ENCODE measurements at regions not wholly inside any gene's neighbourhood (a gene's known extent, or its start where the extent isn't known, plus 50 kb on each side); places are given as distances from the start of the nearest gene placed in this dataset.

DNA sequence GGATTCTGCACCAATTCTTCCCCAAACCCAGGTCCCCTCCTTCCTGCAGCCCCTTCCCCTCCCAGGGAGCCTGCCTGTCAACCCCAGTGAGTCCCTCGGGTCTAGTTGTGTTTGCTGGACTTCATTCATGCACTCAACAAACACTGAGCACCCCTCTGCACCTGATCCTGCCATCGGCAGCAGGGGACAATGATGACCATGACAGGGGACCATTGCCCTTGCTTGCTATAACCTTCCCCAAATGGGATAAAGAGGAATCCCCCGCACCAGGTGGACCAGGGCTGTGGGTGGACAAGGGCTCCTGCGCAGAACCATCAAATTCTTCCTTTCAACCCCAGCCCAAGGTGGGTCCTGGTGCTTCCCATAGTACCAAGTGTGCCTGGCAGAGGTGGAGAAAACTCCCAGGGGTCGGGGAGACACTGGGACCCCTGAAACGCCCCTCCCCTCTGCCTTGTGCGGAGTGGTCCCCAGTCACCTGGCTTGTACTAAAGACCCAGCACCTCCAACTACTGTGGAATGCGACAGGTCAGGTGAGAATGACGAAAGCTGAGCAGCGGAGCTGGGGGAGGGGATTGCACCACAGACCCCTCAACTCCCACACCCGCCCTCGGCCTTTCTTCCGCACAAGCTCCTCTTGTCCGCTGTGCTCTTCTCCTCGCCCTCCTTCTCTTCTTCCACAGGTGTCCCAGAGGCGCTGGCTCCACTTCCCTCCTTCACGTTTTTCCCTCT lies 119.9 kb upstream of the ZNF217 start:
- DNase-seq: no peak

DNA sequence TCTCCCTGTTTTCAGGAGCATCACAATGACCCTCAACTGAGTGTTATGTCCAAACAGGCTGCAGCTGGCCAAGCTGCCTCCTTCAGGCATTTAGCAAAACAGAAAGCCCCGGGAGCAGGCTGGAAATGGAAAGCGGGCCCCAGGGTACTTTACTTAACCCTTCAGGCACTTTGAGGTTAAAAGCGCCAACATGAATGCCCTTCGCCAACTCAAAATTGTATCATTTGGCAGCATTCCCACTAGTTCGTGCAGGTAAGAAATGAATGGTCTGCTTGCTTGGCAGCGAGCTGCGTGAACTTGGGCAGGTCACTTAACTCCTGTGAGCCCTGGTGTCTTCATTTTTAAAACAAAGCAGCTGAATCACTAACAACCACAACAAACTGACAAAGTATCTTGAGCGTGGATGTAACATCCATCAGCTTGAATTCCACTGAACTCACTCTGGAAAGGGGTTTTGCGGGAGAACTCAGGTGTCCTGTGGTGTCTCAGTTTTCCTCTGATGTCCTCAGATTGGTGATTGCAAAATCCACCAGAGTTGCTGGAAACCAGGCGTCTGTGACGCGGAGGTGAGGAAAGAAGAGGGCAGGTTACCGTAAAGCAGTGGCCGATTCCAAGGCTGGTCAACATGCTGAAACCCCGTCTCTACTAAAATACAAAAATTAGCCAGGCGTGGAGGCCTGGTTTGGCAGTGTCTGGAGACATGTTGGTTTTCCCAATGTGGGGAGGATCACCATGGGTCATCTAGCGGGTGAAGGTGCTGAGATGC lies 118.8 kb upstream of the ZNF217 start:
- no peak for DNase-seq

DNA sequence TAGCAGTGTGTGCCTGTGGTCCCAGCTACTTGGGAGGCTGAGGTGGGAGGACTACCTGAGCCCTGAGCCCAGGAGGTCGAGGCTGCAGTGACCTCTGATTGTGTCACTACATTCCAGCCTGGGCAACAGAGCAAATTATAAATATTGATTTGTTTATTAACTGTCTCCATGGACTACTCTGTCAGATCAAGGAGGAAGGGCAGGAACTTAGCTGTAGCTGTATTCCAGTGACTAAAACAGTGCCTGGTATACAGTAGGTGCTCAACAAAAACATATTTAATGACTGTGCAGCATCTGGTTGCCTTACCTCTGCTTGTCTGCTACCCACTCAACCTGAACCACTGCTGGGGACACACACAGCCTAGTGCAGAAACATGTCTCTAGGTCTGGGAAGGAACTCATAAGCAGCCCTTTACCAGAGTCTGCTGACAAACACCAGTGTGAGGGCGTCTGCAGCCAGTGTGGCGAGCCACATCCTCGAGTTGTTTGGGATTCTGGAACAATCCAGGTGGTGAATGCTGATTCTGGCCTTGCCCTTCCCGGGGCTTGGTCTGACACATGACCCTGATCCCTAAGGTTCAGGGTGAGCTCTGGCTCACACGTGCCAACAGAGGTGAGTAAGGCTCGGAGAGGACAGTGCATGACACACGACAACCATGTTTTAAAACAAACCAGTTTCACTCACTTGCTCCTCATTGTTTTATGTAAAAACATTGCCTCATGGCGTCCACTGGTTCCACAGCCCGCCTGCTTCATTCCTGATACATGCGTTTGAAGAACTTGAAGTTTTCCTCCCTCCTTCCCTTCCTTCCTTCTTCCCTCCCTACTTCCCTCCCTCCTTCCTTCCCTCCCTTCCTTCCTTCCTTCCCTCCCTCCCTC lies 117.9 kb upstream of the ZNF217 start:
- DNase-seq: no peak

DNA sequence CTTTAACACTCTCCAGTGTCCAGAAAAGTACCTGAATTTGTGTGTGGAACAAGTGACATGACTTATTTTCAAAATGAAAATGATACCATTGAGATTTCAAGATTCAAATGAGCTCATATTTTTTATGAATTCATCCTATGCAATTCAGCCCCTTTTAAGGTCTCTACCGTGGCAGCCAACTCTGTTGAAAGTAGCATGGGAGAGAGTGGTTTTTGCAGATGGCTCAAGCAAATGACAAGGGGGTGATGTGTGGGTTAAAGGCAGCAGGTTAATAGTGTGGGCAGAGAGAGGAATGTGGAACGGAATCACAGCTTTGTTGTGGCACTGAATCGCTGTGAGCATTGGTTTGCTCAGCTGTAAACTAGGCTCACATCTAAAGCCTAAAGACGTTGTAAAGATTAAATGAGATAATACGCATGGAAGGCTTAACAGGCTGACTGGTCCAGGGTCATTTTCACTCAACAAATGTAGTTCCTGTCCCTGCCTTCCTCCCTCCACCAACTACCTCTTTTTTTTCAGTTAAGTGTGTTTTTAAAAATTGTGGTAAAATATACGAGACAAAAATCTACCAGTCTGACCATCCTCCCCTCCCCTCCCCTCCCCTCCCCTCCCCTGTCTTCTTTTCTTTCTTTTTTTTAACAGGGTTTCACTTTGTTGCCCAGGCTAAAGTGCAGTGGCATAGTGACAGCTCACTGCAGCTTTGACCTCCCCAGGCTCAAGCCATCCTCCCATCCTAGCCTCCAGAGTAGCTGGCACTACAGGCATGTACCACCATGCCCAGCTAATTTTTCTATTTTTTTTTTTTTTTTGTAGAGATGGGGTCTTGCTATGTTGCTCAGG lies 114.7 kb upstream of the ZNF217 start:
- peak; percentile 43 to 58 for DNase-seq

DNA sequence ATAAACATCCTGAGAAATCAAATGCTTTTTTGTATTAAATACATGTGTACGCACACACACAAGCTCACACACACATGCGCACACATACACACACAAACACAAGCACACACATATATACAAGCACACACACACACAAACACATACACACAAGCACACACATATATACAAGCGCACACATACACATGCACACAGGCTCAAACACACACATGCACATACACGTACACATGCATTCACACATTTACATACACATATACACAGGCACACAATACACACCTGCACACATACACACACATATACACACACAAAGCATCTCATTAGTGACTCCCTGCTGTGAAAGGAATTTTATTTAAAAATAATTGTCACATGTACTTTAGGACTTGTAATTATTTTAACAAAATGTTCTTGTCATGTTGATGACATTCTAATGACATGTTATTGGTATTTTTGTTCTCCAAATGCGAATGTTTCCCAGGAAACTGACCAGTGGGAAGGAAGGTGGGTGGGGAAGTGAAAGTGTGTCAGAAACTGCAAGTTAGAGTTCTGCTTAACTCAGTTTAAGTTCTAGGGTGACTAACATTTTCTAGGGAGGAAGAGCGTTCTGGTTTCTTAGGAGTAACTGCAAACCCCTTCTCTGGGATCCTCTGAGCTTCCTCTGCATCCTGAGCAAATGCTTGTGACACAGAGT lies 113.9 kb upstream of the ZNF217 start:
- DNase-seq: peak in 1 of 2 donors; percentile 37

DNA sequence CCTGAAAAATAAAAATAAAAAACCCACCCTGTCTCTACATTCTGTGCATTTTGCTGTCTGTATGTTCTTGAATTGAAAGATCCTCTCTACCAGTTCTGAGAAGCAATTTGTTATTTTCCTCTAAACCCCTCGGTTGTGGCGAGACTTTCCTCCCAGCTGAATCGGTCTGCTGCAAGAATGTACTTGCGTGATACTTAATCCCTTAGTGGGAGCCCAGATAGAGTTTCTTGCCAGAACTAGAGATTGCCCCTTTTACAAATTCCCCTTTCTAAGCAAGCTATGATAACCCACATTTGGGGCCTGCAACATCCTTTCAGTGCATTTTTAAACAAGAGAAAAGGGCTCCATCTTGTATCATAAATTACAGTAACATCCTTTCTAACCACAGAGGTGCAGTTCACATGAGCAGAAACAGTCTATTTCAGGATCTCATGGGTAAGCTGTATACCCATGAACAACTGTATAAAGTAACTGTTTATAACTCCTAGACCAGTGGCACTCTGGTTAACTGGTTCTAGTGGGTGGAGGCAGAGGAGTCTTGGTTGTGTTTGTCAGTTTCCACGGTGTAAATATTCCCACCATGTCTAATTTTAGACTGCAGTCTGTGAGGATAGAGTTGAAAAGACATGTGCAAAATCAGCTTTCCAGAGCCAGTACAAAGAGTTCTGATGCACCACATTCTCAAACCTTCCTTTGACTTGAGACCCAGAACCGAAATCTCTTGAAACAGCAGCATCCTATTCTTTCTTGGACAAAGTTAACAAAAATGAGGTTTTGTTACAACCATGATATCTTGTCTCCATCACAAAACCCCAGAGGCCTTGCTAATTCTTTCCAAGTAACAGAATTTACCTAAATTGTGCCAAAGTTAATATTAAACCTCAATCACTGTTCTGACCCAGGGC lies 113.1 kb upstream of the ZNF217 start:
- peak in 1 of 2 donors; percentile 22 for DNase-seq

DNA sequence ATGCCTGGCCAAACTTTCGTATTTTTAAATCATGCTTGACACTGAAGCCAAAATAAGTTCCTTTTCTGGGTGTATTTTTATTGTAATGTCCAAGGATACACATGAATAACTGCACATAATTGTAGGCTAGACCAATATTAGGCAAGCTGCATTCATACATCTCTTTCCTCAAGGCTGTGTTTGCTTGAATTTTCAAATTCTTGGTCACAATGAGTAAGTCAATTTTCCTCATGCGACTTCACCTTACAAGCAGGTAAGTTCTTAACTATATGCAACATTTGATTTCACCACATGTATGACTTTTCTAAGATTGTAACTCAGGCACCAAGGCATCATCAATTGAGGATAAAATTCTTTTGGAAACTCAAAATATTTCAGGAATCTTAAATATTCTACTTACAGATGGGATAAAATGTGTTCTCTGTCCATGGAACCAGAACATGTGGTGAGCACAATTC lies 112.4 kb upstream of the ZNF217 start:
- DNase-seq: no peak

DNA sequence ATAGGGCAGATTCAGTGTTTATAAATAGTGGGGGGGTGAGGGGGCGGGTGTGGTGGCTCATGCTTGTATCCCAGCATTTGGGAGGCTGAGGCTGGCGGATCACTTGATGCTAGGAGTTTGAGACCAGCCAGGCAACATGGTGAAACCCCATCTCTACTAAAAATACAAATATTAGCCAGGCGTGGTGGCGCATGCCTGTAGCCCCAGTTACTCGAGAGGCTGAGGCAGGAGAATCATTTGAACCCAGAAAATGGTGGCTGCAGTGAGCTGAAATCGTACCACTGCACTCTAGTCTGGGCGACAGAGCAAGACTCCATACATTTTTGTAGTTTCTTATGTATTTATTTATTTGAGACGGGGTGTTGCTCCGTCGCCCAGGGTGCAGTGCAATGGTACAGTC lies 109.0 kb upstream of the ZNF217 start:
- no peak for DNase-seq

DNA sequence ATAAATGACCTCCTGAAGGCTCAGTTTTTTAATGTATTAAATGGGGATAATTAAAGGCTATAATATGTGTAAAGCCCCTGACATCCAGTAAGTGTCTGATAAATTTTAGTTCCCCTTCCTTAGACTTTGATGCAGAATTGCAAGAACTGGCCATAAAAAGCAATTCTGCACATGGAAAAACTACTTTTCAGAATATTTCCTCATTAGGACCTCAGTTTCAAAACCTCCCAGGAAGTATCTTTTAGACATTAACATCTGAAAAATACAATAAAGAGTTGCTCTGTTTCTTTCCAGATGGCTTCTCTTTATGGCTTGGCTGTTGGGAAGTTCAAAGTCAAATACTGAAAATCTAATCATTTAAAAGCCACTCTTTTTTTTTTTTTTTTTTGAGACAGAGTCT lies 106.3 kb upstream of the ZNF217 start:
- no peak for DNase-seq

DNA sequence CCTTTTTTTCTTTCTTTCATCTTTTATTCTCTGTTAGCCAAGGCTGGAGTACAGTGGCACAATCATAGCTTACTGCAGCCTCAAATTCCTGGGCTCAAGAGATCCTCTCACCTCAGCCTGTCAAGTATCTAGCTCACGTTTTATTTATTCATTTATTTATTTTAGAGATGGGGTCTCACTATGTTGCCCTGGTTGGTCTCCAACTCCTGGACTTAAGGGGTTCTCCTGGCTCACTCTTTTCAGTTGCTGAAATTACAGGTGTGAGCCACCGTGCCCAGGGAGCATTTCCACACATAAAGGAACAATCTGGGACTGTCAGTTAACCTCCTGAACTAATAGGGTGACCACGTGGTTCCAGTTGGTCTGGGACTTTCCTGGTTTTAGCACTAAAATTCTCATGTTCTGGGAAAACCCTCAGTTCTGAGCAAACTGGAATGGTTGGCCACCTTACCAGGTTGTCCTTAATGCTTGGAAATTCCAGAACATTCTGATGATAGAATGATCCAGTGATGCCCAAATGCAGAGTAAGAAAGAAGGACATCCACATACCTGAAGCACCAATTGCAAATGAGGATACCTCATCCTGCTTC lies 105.5 kb upstream of the ZNF217 start:
- no peak for DNase-seq

DNA sequence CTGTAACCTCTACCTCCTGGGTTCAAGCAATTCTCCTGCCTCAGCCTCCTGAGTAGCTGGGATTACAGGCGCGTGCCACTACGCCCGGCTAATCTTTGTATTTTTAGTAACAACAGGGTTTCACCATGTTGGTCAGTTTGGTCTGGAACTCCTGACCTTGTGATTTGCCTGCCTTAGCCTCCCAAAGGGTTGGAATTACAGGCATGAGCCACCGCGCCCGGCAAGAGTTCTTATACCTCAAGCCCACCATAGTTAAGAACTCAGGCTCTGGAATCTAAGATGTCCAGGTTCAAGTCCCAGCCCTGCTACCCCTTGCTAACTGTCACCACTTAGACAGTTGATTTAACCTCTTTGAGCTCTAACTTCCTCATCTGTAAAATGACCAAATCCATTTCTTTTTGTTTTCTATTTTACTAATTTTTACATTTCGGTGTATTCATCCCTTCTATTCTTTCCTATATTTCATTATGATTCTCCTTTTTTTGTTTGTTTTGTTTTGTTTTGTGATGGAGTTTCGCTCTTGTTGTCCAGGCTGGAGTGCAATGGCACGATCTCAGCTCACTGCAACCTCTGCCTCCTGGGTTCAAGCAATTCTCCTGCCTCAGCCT lies 104.8 kb upstream of the ZNF217 start:
- no peak for DNase-seq

DNA sequence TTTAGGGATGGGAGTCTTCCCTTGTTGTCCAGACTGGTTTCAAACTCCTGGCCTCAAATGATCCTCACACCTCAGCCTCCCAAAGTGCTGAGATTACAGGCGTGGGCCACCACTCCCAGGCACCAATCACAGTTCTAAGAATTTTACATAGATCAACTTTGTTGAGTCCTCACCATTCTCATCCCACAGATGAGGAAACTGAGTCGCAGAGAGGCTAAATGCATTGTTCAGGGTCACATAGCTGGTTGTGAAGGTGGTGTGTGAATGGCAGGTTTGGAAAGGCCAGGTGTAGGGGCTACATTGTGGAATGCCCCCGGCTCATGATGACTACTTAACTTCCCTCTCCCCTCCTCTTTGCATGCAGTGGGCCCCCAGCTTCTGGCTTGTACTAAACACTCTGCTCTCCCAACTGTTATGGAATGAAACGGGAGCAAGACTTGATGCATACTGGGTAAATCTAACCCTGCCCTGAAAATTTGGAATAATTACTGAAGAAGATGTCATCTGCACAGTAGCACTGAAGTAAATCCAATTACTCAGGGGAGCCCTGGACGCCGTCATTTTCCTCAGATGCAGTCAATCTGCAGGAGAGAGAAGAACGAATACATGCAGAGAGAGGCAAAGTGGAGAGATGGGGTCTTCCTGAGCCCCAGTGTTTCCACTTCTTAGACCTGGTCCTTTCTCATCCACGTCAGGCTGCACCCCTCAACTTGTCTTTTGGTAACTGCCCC lies 102.3 kb upstream of the ZNF217 start:
- no peak for DNase-seq

DNA sequence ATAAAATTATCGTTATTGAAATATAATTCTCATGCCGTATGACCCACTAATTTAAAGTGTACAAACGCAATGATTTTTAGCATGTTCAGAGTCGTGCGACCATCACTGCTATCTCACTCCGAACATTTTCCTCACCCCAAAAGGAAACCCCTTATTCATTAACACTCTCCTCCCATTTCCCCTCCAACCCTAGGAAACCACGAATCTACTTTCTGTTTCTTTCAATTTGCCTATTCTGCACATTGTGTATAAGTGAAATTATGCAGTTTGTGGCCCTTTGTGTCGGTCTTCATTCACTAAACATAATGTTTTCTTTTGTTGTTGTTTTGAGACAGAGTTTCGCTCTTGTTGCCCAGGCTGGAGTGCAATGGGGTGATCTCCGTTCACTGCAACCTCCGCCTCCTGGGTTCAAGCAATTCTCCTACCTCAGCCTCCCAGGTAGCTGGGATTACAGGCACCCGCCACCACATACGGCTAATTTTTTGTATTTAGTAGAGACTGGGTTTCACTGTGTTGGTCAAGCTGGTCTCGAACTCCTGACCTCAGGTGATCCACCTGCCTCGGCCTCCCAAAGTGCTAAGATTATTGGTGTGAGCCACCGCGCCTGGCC lies 99.7 kb upstream of the ZNF217 start:
- DNase-seq: no peak

DNA sequence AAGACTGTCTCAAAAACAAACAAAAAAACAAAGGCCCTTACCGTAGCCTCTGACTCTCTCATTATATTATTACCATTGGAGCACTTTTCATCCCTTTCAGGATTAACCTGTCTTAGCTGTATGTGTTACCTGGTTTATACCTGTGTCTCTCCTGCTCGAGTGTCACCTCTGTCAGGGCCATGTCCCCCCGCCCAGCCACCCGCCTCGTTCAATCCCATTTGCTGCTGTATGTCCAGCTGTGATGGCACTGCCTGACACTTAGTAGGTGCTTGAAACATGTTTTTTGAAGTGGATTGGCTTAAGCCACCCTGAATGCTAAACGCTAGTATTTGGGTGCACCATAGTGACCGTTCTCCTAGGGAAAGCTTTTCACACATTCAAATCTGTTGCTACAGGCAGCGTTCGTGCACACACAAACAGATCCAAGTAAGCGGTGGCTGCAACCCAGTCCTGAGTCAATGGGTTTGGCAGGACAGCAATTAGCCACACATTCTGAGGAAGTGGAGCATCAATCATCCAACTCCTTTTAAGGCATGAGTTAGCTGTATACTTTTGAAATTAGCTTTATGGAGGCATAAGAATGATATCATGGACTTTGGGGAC lies 98.9 kb upstream of the ZNF217 start:
- DNase-seq: no peak

DNA sequence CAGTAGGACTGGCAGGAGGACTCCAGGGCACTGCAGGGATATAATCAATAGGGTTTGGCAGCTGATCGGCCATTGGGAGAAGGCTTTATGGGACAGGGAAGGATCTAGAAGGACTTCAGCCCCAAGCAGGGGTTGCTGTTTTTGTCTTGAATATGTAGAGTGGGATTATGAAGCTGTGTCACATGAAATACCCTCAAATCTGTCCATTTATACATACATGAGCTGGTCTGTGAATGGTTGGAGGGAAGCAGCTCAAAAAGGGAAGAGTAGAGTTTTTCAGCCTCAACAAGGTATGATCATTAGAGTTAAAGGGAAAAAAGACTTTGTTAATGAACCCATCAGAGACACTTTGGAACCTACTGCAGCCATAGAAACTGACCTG lies 98.2 kb upstream of the ZNF217 start:
- no peak for DNase-seq

DNA sequence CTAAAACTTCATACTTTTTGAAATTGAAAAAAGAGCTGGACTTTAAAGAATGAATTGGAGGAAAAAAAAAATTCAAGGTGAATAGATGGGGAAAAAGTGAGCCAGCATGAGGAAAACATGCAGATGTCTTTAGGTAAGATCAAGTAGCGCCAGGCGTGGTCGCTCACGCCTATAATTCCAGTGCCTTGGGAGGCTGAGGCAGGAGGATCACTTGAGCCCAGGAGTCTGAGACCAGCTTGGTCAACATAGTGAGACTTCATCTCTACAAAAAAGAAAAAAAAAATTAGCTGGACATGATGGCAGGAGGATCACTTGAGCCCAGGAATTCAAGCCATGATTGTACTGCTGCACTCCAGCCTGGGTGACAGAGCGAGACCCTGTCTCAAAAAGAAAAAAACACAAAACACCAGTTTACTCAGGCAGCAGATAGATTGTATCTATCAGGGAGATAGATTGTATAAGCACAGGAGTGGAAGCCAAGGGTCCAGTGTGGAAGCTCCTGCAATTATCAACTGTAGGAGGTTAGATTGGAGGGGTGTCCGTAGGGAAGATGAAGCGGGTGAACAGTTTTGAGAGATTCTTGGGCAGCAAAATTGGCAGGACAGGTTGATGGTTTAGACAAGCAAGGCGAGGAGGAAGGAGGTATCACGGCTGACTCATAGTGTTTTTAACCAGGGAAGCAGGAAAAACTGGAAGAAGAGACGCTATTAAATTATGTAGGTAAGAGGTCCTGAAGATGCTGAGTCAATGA lies 97.6 kb upstream of the ZNF217 start:
- DNase-seq: no peak

DNA sequence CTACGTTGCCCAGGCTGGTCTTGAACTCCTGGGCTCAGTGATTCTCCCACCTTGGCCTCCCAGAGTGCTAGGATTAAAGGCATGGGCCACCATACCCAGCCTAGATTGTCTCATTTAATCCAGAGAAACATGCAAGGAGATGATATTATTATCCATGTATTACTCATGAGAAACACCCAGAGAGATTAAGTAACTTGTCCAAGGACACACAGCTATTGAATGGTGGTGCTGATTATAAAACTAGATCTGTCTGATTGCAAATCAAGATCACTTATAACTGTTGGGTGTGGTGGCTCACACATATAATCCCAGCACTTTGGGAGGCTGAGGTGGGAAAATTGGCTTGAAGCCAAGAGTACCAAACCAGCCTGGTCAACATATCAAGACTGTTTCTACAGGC lies 94.4 kb upstream of the ZNF217 start:
- DNase-seq: no peak
